Left hindlimb (tissue), 1 donor: ENCODE measurements at regions not wholly inside any gene's neighbourhood (a gene's known extent, or its start where the extent isn't known, plus 50 kb on each side); places are given as distances from the start of the nearest gene placed in this dataset.

Experiments used
- DNase-seq: peaks from one replicate; pipeline ENCODE4 v3.0.0-alpha.2; 2018

GRCh38 chr16:64823481-64824075 is 298.3 kb downstream of the CDH11 start:
- peak; percentile 29 for DNase-seq

DNA sequence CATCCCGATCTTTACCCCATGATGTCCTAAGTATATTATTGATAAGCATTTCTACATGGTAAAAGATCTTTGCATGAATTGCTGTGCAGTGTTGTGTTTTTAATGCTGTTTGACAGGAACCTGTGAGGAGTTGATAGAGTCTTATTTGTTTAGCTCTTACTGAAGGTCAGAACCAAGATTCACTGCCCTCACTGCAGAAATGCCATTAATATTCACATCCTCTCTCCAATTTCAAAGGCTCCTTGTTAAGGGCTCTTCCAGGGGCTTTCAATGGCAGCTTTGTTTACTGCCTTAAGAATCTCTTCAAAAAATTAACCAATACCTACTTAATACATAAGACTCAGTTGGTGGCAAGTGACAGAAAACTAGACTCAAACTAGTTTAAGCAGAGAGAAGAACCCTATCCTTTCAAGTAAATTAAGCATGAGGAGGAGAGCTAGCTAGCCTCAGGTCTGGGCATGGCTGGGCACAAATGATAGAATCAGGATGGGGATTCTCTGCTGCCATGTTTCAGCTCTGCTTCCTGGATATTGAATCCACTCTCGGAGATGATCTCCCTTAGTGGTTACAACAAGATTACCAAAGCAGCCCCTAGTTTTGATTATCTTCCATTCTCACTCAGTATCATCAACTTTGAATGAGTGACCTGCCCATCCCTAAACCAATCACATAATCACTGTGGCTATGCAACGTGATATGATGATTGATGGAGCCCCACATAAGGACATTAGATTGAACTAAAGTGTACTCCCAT is 311.8 kb downstream of the CDH11 start:
- DNase-seq, result no peak

GRCh38 chr16:64808474-64808873 is 313.4 kb downstream of the CDH11 start:
- no peak for DNase-seq

DNA sequence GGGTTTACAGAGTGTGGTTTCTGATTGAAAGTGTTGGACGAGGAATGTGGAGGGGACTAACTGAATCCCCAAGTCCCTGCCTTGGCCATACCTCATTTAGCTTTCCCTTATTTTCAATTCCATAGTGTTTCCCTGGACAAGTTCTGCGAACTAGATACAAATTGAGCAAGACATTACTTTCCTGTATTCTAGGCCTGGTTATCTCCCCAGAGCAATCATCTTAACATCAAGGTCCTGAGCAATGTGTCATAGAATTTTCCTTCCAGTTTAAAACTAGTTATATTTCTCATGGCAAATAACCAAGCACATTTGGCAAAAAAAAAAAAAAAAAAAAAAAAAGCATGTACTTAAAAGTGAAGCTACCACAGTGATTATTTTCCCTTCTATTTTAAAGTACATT is 330.1 kb downstream of the CDH11 start:
- no peak for DNase-seq

- no peak for DNase-seq
Measured at GRCh38 chr16:64784635-64785034, 337.2 kb downstream of the CDH11 start.

DNA sequence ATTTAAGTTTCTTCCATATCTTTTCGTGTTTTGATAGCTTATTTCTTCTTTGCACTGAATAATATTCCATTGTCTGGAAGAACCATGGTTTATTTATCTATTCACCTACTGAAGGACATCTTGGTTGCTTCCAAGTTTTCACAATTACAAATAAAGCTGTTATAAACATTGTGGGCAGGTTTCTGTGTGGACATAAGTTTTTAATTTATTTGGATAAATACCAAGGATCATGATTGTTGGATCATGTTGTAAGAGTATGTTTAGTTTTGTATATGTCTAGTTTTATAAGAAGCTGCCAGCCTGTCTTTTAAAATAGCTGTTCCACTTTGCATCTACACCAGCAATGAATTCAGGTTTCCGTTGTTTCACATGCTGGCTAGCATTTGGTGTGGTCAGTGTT is 339.4 kb downstream of the CDH11 start:
- DNase-seq, result no peak

GRCh38 chr16:64780445-64780844 is 341.4 kb downstream of the CDH11 start:
- no peak for DNase-seq

DNA sequence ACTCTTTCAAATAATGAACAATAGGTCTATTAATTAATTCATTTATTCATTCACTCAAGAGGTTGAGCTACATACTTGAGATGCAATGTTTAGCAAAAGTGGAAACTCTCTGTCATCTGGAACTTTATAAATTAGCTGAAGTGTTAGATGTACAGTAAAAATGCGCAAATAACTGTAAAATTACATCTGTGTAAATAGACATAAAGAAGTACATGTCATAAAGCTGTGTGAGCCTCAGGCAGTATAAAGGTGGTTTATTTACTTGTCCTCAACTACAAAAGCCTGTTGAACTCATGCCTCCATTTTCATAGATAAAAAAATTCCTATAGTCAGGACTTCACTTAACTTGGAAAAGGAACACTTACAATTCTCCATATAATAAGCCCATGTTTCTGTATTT is 343.1 kb downstream of the CDH11 start:
- DNase-seq, result no peak

- DNase-seq, result no peak
Measured at GRCh38 chr16:64773638-64774037, 348.2 kb downstream of the CDH11 start.

DNA sequence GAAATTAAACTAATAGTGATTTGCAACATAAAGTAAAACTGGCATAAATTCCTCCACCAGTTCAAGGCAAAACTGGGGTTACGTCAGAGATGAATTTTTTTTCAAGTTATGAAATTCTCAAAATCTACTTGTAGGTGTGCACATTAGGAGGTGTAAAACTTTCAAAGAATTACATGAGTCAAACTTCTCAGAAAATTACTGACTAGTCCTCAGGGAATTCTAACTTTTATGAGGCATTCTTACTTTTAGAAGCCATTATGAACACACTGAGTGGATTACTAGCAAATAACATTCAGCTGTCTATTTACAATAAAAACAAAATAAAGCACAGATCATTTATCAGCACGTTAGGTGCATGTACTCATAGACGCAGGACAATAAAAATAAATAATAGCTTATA is 348.7 kb downstream of the CDH11 start:
- no peak for DNase-seq

DNA sequence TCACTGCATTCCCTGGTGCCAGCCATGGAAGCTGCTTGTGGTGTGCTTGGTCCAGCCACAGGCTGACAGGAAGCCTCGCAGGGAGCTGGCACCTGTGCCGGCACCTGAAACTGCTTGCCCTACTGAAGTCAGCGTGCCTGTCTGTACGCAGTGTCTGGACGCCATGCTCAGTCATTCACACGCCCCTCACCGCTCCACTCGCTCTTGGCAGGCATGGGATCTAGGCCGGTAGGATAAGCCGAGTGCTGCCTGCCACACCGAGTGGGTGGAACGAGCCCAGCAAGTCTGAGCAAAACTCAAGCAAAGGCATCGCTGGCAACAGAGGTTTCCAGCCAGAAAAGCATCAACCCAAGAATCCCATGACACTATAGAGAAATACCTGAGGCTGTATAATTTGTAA is 350.6 kb downstream of the CDH11 start:
- no peak for DNase-seq

- no peak for DNase-seq
Measured at GRCh38 chr16:64762211-64762610, 359.7 kb downstream of the CDH11 start.

DNA sequence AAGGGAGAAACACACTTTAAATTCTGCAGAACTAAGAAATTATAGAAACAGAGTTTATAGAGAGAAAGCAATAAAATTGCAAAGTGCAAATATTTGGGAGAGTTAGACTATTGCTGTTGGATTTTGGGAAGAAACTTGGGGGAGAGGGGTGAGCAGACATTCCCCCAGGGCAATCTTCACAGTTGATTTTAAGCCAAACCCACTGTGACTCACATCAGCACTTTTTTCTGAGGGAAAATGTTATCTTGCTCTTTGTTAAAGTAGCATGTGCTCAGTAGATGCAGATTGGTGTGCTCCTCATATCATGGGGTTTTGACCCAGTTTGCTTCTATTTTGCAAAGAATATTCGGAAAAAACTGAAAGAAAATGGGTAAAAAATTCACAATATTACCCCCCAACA is 367.6 kb downstream of the CDH11 start:
- no peak for DNase-seq

GRCh38 chr16:64751906-64752305 is 370.0 kb downstream of the CDH11 start:
- DNase-seq, result no peak

- DNase-seq, result no peak
Measured at GRCh38 chr16:64749346-64749745, 372.5 kb downstream of the CDH11 start.

- no peak for DNase-seq
Measured at GRCh38 chr16:64745258-64745930, 376.5 kb downstream of the CDH11 start.

- no peak for DNase-seq
Measured at GRCh38 chr16:64742455-64743223, 379.2 kb downstream of the CDH11 start.

DNA sequence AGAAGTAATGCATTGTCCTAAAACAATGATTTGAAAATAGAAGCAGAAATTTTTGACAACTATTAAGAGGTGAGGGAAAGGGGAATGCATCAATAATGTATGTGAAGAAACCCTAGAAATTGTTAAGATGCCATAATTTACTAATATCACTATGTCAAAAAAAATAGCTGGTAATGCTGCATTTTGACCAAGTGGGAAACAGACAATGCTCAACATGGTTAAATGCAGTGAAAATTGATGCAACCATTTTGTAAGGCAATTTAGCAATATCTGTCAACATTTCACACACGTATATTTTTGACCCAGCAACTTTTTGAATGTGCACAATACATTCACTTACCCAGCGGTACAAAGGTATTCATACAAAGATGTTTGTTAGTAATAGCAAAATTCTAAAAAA is 381.6 kb downstream of the CDH11 start:
- DNase-seq, result no peak

GRCh38 chr16:64738321-64738960 is 383.4 kb downstream of the CDH11 start:
- no peak for DNase-seq

DNA sequence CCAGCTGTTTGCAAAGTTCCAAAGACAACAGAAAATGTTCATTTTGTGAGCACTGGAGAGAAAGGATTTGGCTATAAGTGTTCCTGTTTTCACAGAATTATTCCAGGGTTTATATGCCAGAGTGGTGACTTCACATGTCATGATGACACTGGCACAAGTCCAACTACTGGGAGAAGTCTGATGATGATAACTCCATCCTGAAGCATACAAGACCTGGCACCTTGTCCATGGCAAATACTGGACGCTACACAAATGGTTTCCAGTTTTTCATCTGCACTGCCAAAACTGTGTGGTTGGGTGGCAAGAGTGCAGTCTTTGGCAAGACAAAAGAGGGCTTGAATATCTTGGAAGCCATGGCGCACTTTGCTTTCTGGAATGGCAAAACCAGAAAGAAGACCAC is 385.0 kb downstream of the CDH11 start:
- DNase-seq, result peak; percentile 39

DNA sequence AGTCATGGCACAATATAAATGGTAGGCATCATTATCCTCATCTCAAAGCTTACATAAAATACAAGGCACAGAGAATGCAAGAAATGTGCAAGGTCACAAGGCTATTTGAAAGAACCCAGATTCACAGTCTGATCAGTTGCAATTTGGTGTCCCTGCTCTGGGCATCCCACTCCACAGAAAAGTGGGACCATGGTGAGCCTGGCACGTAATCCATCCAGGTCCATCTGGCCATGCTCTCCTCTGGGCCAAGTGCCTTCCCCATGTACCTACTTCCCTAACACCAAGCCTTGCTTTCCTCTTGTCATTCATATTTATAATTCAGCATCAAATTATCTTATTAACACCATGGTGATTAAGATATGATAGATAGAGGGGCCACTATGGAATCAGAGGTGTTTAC is 390.0 kb downstream of the CDH11 start:
- DNase-seq, result no peak

GRCh38 chr16:64730261-64730660 is 391.6 kb downstream of the CDH11 start:
- DNase-seq, result no peak

- no peak for DNase-seq
Measured at GRCh38 chr16:64724339-64724738, 397.5 kb downstream of the CDH11 start.
